Endothelial cell of umbilical vein (primary cell): ENCODE measurements at regions not wholly inside any gene's neighbourhood (a gene's known extent, or its start where the extent isn't known, plus 50 kb on each side); places are given as distances from the start of the nearest gene placed in this dataset.

ENCODE experiments used
- BruUV-seq: library from RNA; stranded (reverse); fragments of 400-500 nt; replicated peaks from 2 replicates; lab custom pipeline; 2021; lab: Mats Ljungman, UMichigan
- CTCF ChIA-PET: fragments of 300-600, 350-600 bp; sonication (Branson Sonifier 250); formaldehyde crosslinking; loops from one replicate; lab custom pipeline; 2021; ENCODE audit warnings: antibody characterized with exemption, inconsistent platforms; lab: Charles Lee
- POLR2A ChIA-PET: fragments of 300-600, 350-600 bp; sonication (Branson Sonifier 250); formaldehyde crosslinking; loops from one replicate; lab custom pipeline; 2021; ENCODE audit warnings: antibody characterized with exemption, inconsistent platforms; lab: Charles Lee
- DNase-seq: peaks from one replicate; pipeline ENCODE4 v3.0.0-alpha.2; 2011; ENCODE audit warnings: low read depth, low spot score
- FAIRE-seq: peaks from 2 replicates; lab custom pipeline; 2011; peaks lifted over from hg19 to GRCh38; lab: Jason Lieb, UNC
- H2AFZ ChIP-seq: 2 replicates; pipeline ENCODE4 v1.6.0; 2012; ENCODE audit warnings: low read depth, low read length, control low read depth, inconsistent platforms
- H3K27ac ChIP-seq: 2 replicates; pipeline ENCODE4 v1.5.1; 2011; ENCODE audit warnings: low read depth, mild to moderate bottlenecking, control low read depth, low read length, moderate library complexity; ENCODE audit not compliant: insufficient read depth
- H3K27me3 ChIP-seq, 2 experiments: 2 replicates each; pipeline versions ENCODE4 v1.6.0 to v1.6.1; 2011; ENCODE audit warnings: low read length in 2 of 2, mixed read lengths in 1 of 2; ENCODE audit not compliant: control insufficient read depth in 2 of 2, insufficient read depth in 2 of 2
- H3K36me3 ChIP-seq, 2 experiments: 2 replicates in 1 of 2; 3 replicates in 1 of 2; pipeline ENCODE4 v1.5.1; 2011; ENCODE audit warnings: low read length in 2 of 2, mild to moderate bottlenecking in 1 of 2, moderate library complexity in 1 of 2; ENCODE audit not compliant: control insufficient read depth in 2 of 2, insufficient read depth in 2 of 2; ENCODE audit errors: extremely low read depth in 1 of 2
- H3K4me1 ChIP-seq: 3 replicates; pipeline ENCODE4 v1.5.1; 2011; ENCODE audit warnings: mild to moderate bottlenecking, low read length; ENCODE audit not compliant: control insufficient read depth, insufficient read depth; ENCODE audit errors: extremely low read depth
- H3K4me2 ChIP-seq: 2 replicates; pipeline ENCODE4 v1.6.1; 2011; ENCODE audit warnings: low read length, control low read depth, mixed read lengths; ENCODE audit not compliant: insufficient read depth
- H3K4me3 ChIP-seq, 3 experiments: fragments of 200-600 bp in 1 of 3; sonication (generic), shearing (Covaris generic) in 1 of 3; replicated peaks in 1 of 3; 2 replicates each; pipeline ENCODE4 v1.5.1; 2011 to 2016; ENCODE audit warnings: control low read depth in 3 of 3, low read length in 3 of 3, mild to moderate bottlenecking in 2 of 3, inconsistent platforms in 1 of 3, low read depth in 1 of 3, moderate library complexity in 1 of 3; ENCODE audit not compliant: insufficient read depth in 1 of 3
- H3K79me2 ChIP-seq: 2 replicates; pipeline ENCODE4 v1.6.0; 2012; ENCODE audit warnings: low read length, inconsistent platforms; ENCODE audit not compliant: control insufficient read depth, insufficient read depth
- H3K9ac ChIP-seq: replicated peaks from 2 replicates; pipeline ENCODE3; 2011; ENCODE audit warnings: low read length, control low read depth; ENCODE audit not compliant: insufficient read depth; ENCODE audit errors: extremely low read depth
- H3K9me1 ChIP-seq: replicated peaks from 3 replicates; pipeline ENCODE4 v1.6.0; 2011; ENCODE audit warnings: mild to moderate bottlenecking, low read length; ENCODE audit not compliant: control insufficient read depth, insufficient read depth; ENCODE audit errors: extremely low read depth
- H3K9me3 ChIP-seq: replicated peaks from 2 replicates; pipeline ENCODE4 v1.5.1; 2012; ENCODE audit warnings: low read length, inconsistent platforms; ENCODE audit not compliant: control insufficient read depth, insufficient read depth
- H4K20me1 ChIP-seq: replicated peaks from 2 replicates; pipeline ENCODE3; 2011; ENCODE audit warnings: mild to moderate bottlenecking, low read length; ENCODE audit not compliant: control insufficient read depth, insufficient read depth; ENCODE audit errors: extremely low read depth
- EZH2 ChIP-seq: IDR thresholded peaks from 2 replicates; pipeline ENCODE4 v1.6.1; 2012; ENCODE audit warnings: borderline replicate concordance, low read depth, mild to moderate bottlenecking, moderate library complexity, low read length, inconsistent platforms; ENCODE audit not compliant: severe bottlenecking
- FOS ChIP-seq: IDR thresholded peaks from 2 replicates; pipeline ENCODE4 v1.6.1; 2011; ENCODE audit warnings: mild to moderate bottlenecking, low read length, moderate library complexity, borderline replicate concordance; ENCODE audit not compliant: insufficient read depth
- GATA2 ChIP-seq: IDR thresholded peaks from 2 replicates; pipeline ENCODE4 v1.7.0; 2011; ENCODE audit warnings: low read depth, mild to moderate bottlenecking, moderate library complexity, mixed read lengths, low read length; ENCODE audit not compliant: insufficient read length, insufficient read depth
- JUN ChIP-seq: IDR thresholded peaks from 2 replicates; pipeline ENCODE4 v1.6.1; 2011; ENCODE audit warnings: borderline replicate concordance, low read depth; ENCODE audit not compliant: insufficient read length, insufficient read depth
- MYC ChIP-seq: IDR thresholded peaks from one replicate; pipeline ENCODE4 v1.6.1; 2011; ENCODE audit warnings: mild to moderate bottlenecking, low read depth, low read length
- POLR2A ChIP-seq: IDR thresholded peaks from 2 replicates; pipeline ENCODE4 v1.6.1; 2012; ENCODE audit warnings: low read depth, mild to moderate bottlenecking, control low read depth, low read length
- POLR2AphosphoS5 ChIP-seq: IDR thresholded peaks from 2 replicates; pipeline ENCODE4 v1.6.1; 2012; ENCODE audit warnings: low read depth, mild to moderate bottlenecking, control low read depth, low read length, moderate library complexity; ENCODE audit not compliant: insufficient read depth
- dilution Hi-C: fragments of 300-500 bp; cut with MboI; formaldehyde crosslinking; loops from one replicate; pipeline ENCODE4 v1.15.0; 2019; ENCODE audit warnings: low sequenced_read_pairs; ENCODE audit not compliant: extremely low pct_ligation_motif_present
- intact Hi-C: fragments of 100-400 bp; cut with micrococcal nuclease; formaldehyde crosslinking; loops from one replicate; pipeline ENCODE4 v1.10.0; 2022
- TF ChIP-seq, protein P1 (sequence below): IDR thresholded peaks from 2 replicates; pipeline ENCODE4 v1.6.1; 2011; ENCODE audit not compliant: insufficient read depth, insufficient read length
- TF ChIP-seq, protein P2 (sequence below), 2 donors: IDR thresholded peaks; 1 replicate in 1 of 2; 2 replicates in 1 of 2; pipeline ENCODE4 v1.5.1; 2011; ENCODE audit warnings: low read length in 2 of 2, mild to moderate bottlenecking in 2 of 2, moderate library complexity in 2 of 2, control low read depth in 1 of 2, inconsistent platforms in 1 of 2, low read depth in 1 of 2; ENCODE audit not compliant: insufficient read depth in 1 of 2; ENCODE audit errors: extremely low read depth in 1 of 2

DNA sequence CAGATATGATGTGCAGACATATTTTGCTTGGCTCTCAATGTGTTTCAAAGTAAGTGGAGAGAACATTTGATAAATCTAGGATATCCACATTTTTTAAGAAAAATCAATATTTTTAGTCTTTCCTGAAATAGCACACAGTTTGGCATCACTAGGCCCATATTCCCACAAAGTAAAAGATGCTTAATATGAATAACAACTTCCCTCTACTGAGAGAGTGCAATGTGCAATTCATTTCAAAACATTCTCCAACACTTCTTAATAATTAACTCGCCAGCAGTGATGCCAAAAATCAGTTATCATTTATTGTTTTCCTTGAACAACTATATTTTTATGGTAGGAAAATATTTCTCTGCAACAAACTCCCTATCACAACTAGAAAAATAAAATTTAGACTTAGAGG is 800.2 kb upstream of the MBL2 start:
- BruUV-seq = no TSS peak
- dilution Hi-C loops = no loop called here
- no peaks in the 10 kb centered on the region for H4K20me1 ChIP-seq

DNA sequence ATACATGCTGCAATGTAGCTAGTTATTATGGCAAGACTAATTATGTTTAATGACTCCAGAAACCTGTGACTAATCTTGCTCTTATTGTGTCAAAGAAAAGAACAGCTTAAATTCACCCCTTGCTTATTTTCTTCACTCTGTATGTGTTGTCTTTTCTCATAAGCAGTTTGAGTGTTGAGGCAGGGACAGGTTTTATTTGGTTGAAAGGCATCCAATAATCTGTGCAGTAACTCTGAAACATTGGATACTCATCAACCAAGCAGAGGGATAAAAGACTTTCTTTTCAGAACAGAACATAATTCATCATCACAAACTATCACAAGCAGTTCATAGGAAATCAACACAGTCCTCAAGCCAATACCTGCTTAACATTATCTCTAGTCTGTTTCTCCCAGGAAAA is 797.6 kb upstream of the MBL2 start:
- Histone ChIP-seq H3K36me3 (no peaks in the 10 kb centered on the region), H4K20me1 (no peaks in the 10 kb centered on the region), H2AFZ (no peak overlapping the region), H3K27me3 (no peaks in the 10 kb centered on the region), H3K9me1 (no peaks in the 10 kb centered on the region), H3K4me3 (no peak overlapping the region), H3K9ac (no peak overlapping the region), H3K79me2 (no peaks in the 10 kb centered on the region), H3K9me3 (no peaks in the 10 kb centered on the region), H3K27ac (no peak overlapping the region), H3K4me1 (no peaks in the 10 kb centered on the region), H3K4me2 (no peak overlapping the region)
- FAIRE-seq = no peak
- POLR2A ChIA-PET = interaction anchor here (0.7 kb wide), 1 partner anchor 1241 kb away, joined by 3 read pairs; no protein-coding TSS in a partner anchor
- no peak for DNase-seq
- intact Hi-C loops = loop anchor here (10.0 kb wide), 2 partner anchors 255 to 435 kb away; no protein-coding TSS in a partner anchor
- TF ChIP-seq, protein P1, sequence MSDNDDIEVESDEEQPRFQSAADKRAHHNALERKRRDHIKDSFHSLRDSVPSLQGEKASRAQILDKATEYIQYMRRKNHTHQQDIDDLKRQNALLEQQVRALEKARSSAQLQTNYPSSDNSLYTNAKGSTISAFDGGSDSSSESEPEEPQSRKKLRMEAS = no peak
- TF ChIP-seq JUN (no peak), GATA2 (no peak), MYC (no peak), FOS (no peak), EZH2 (no peak), POLR2AphosphoS5 (no peak), POLR2A (no peak)
- TF ChIP-seq, protein P2, sequence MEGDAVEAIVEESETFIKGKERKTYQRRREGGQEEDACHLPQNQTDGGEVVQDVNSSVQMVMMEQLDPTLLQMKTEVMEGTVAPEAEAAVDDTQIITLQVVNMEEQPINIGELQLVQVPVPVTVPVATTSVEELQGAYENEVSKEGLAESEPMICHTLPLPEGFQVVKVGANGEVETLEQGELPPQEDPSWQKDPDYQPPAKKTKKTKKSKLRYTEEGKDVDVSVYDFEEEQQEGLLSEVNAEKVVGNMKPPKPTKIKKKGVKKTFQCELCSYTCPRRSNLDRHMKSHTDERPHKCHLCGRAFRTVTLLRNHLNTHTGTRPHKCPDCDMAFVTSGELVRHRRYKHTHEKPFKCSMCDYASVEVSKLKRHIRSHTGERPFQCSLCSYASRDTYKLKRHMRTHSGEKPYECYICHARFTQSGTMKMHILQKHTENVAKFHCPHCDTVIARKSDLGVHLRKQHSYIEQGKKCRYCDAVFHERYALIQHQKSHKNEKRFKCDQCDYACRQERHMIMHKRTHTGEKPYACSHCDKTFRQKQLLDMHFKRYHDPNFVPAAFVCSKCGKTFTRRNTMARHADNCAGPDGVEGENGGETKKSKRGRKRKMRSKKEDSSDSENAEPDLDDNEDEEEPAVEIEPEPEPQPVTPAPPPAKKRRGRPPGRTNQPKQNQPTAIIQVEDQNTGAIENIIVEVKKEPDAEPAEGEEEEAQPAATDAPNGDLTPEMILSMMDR (IDR thresholded peaks at IDR 0.05; ENCODE audit: extremely low read depth in 1 of 2, insufficient read depth in 1 of 2, low read depth in 1 of 2, low read length in 2 of 2) = no peak
- dilution Hi-C loops = no loop called here
- no TSS peak for BruUV-seq
- CTCF ChIA-PET = interaction anchor here (1.0 to 2.6 kb wide), 4 partner anchors 8 to 31 kb away, joined by 3 to 10 read pairs (median 4); no protein-coding TSS in a partner anchor

More for the DNA sequence above, 800.2 kb upstream of the MBL2 start:
- no peak overlapping the region for H3K4me3 ChIP-seq
- FAIRE-seq (no peak), DNase-seq (no peak)
- CTCF ChIA-PET = no interaction called here
- no peaks in the 10 kb centered on the region for H3K9me3 ChIP-seq
- H3K36me3 ChIP-seq = no peaks in the 10 kb centered on the region
- TF ChIP-seq GATA2 (no peak), POLR2AphosphoS5 (no peak), JUN (no peak)
- no peak overlapping the region for H3K4me2 ChIP-seq
- H2AFZ ChIP-seq = no peak overlapping the region
- intact Hi-C loops = loop anchor here (10.0 kb wide), 2 partner anchors 258 to 438 kb away; no protein-coding TSS in a partner anchor
- H3K9ac ChIP-seq = no peak overlapping the region
- H3K27ac ChIP-seq = no peak overlapping the region
- H3K4me1 ChIP-seq = no peaks in the 10 kb centered on the region
- H3K27me3 ChIP-seq = no peaks in the 10 kb centered on the region
- POLR2A ChIA-PET = no interaction called here
- H3K9me1 ChIP-seq = no peaks in the 10 kb centered on the region
- H3K79me2 ChIP-seq = no peaks in the 10 kb centered on the region
